Endothelial cell of umbilical vein (primary cell): ENCODE measurements at regions not wholly inside any gene's neighbourhood (a gene's known extent, or its start where the extent isn't known, plus 50 kb on each side); places are given as distances from the start of the nearest gene placed in this dataset.

Experiments
- BruUV-seq: library from RNA; stranded (reverse); fragments of 400-500 nt; replicated peaks from 2 replicates; lab custom pipeline; 2021; lab: Mats Ljungman, UMichigan
- CTCF ChIA-PET: fragments of 300-600, 350-600 bp; sonication (Branson Sonifier 250); formaldehyde crosslinking; loops from one replicate; lab custom pipeline; 2021; ENCODE audit warnings: antibody characterized with exemption, inconsistent platforms; lab: Charles Lee
- POLR2A ChIA-PET: fragments of 300-600, 350-600 bp; sonication (Branson Sonifier 250); formaldehyde crosslinking; loops from one replicate; lab custom pipeline; 2021; ENCODE audit warnings: antibody characterized with exemption, inconsistent platforms; lab: Charles Lee
- DNase-seq: peaks from one replicate; pipeline ENCODE4 v3.0.0-alpha.2; 2011; ENCODE audit warnings: low read depth, low spot score
- FAIRE-seq: peaks from 2 replicates; lab custom pipeline; 2011; peaks lifted over from hg19 to GRCh38; lab: Jason Lieb, UNC
- H2AFZ ChIP-seq: 2 replicates; pipeline ENCODE4 v1.6.0; 2012; ENCODE audit warnings: low read depth, low read length, control low read depth, inconsistent platforms
- H3K27ac ChIP-seq: 2 replicates; pipeline ENCODE4 v1.5.1; 2011; ENCODE audit warnings: low read depth, mild to moderate bottlenecking, control low read depth, low read length, moderate library complexity; ENCODE audit not compliant: insufficient read depth
- H3K27me3 ChIP-seq, 2 experiments: 2 replicates each; pipeline versions ENCODE4 v1.6.0 to v1.6.1; 2011; ENCODE audit warnings: low read length in 2 of 2, mixed read lengths in 1 of 2; ENCODE audit not compliant: control insufficient read depth in 2 of 2, insufficient read depth in 2 of 2
- H3K36me3 ChIP-seq, 2 experiments: 2 replicates in 1 of 2; 3 replicates in 1 of 2; pipeline ENCODE4 v1.5.1; 2011; ENCODE audit warnings: low read length in 2 of 2, mild to moderate bottlenecking in 1 of 2, moderate library complexity in 1 of 2; ENCODE audit not compliant: control insufficient read depth in 2 of 2, insufficient read depth in 2 of 2; ENCODE audit errors: extremely low read depth in 1 of 2
- H3K4me1 ChIP-seq: 3 replicates; pipeline ENCODE4 v1.5.1; 2011; ENCODE audit warnings: mild to moderate bottlenecking, low read length; ENCODE audit not compliant: control insufficient read depth, insufficient read depth; ENCODE audit errors: extremely low read depth
- H3K4me2 ChIP-seq: 2 replicates; pipeline ENCODE4 v1.6.1; 2011; ENCODE audit warnings: low read length, control low read depth, mixed read lengths; ENCODE audit not compliant: insufficient read depth
- H3K4me3 ChIP-seq, 3 experiments: fragments of 200-600 bp in 1 of 3; sonication (generic), shearing (Covaris generic) in 1 of 3; replicated peaks in 1 of 3; 2 replicates each; pipeline ENCODE4 v1.5.1; 2011 to 2016; ENCODE audit warnings: control low read depth in 3 of 3, low read length in 3 of 3, mild to moderate bottlenecking in 2 of 3, inconsistent platforms in 1 of 3, low read depth in 1 of 3, moderate library complexity in 1 of 3; ENCODE audit not compliant: insufficient read depth in 1 of 3
- H3K79me2 ChIP-seq: 2 replicates; pipeline ENCODE4 v1.6.0; 2012; ENCODE audit warnings: low read length, inconsistent platforms; ENCODE audit not compliant: control insufficient read depth, insufficient read depth
- H3K9ac ChIP-seq: replicated peaks from 2 replicates; pipeline ENCODE3; 2011; ENCODE audit warnings: low read length, control low read depth; ENCODE audit not compliant: insufficient read depth; ENCODE audit errors: extremely low read depth
- H3K9me1 ChIP-seq: replicated peaks from 3 replicates; pipeline ENCODE4 v1.6.0; 2011; ENCODE audit warnings: mild to moderate bottlenecking, low read length; ENCODE audit not compliant: control insufficient read depth, insufficient read depth; ENCODE audit errors: extremely low read depth
- H3K9me3 ChIP-seq: replicated peaks from 2 replicates; pipeline ENCODE4 v1.5.1; 2012; ENCODE audit warnings: low read length, inconsistent platforms; ENCODE audit not compliant: control insufficient read depth, insufficient read depth
- H4K20me1 ChIP-seq: replicated peaks from 2 replicates; pipeline ENCODE3; 2011; ENCODE audit warnings: mild to moderate bottlenecking, low read length; ENCODE audit not compliant: control insufficient read depth, insufficient read depth; ENCODE audit errors: extremely low read depth
- CTCF ChIP-seq, 2 donors: IDR thresholded peaks; 1 replicate in 1 of 2; 2 replicates in 1 of 2; pipeline ENCODE4 v1.5.1; 2011; ENCODE audit warnings: low read length in 2 of 2, mild to moderate bottlenecking in 2 of 2, moderate library complexity in 2 of 2, control low read depth in 1 of 2, inconsistent platforms in 1 of 2, low read depth in 1 of 2; ENCODE audit not compliant: insufficient read depth in 1 of 2; ENCODE audit errors: extremely low read depth in 1 of 2
- EZH2 ChIP-seq: IDR thresholded peaks from 2 replicates; pipeline ENCODE4 v1.6.1; 2012; ENCODE audit warnings: borderline replicate concordance, low read depth, mild to moderate bottlenecking, moderate library complexity, low read length, inconsistent platforms; ENCODE audit not compliant: severe bottlenecking
- FOS ChIP-seq: IDR thresholded peaks from 2 replicates; pipeline ENCODE4 v1.6.1; 2011; ENCODE audit warnings: mild to moderate bottlenecking, low read length, moderate library complexity, borderline replicate concordance; ENCODE audit not compliant: insufficient read depth
- GATA2 ChIP-seq: IDR thresholded peaks from 2 replicates; pipeline ENCODE4 v1.7.0; 2011; ENCODE audit warnings: low read depth, mild to moderate bottlenecking, moderate library complexity, mixed read lengths, low read length; ENCODE audit not compliant: insufficient read length, insufficient read depth
- JUN ChIP-seq: IDR thresholded peaks from 2 replicates; pipeline ENCODE4 v1.6.1; 2011; ENCODE audit warnings: borderline replicate concordance, low read depth; ENCODE audit not compliant: insufficient read length, insufficient read depth
- MAX ChIP-seq: IDR thresholded peaks from 2 replicates; pipeline ENCODE4 v1.6.1; 2011; ENCODE audit not compliant: insufficient read depth, insufficient read length
- MYC ChIP-seq: IDR thresholded peaks from one replicate; pipeline ENCODE4 v1.6.1; 2011; ENCODE audit warnings: mild to moderate bottlenecking, low read depth, low read length
- POLR2A ChIP-seq: IDR thresholded peaks from 2 replicates; pipeline ENCODE4 v1.6.1; 2012; ENCODE audit warnings: low read depth, mild to moderate bottlenecking, control low read depth, low read length
- POLR2AphosphoS5 ChIP-seq: IDR thresholded peaks from 2 replicates; pipeline ENCODE4 v1.6.1; 2012; ENCODE audit warnings: low read depth, mild to moderate bottlenecking, control low read depth, low read length, moderate library complexity; ENCODE audit not compliant: insufficient read depth
- dilution Hi-C: fragments of 300-500 bp; cut with MboI; formaldehyde crosslinking; loops from one replicate; pipeline ENCODE4 v1.15.0; 2019; ENCODE audit warnings: low sequenced_read_pairs; ENCODE audit not compliant: extremely low pct_ligation_motif_present
- intact Hi-C: fragments of 100-400 bp; cut with micrococcal nuclease; formaldehyde crosslinking; loops from one replicate; pipeline ENCODE4 v1.10.0; 2022

GRCh38 chr4:23594125-23594524, 295.7 kb downstream of the PPARGC1A start:
- no peak for DNase-seq
- no peak overlapping the region for H3K27ac ChIP-seq
- intact Hi-C loops: no loop called here
- no TSS peak for BruUV-seq
- no peaks in the 10 kb centered on the region for H3K36me3 ChIP-seq
- H4K20me1 ChIP-seq: no peaks in the 10 kb centered on the region
- no peaks in the 10 kb centered on the region for H3K9me3 ChIP-seq
- H3K27me3 ChIP-seq: no peaks in the 10 kb centered on the region
- dilution Hi-C loops: no loop called here
- no peaks in the 10 kb centered on the region for H3K9me1 ChIP-seq
- H3K4me1 ChIP-seq: no peaks in the 10 kb centered on the region
- no peaks in the 10 kb centered on the region for H3K79me2 ChIP-seq
- ChIA-PET POLR2A (no interaction called here), CTCF (no interaction called here)
- H3K4me2 ChIP-seq: no peak overlapping the region
- no peak overlapping the region for H2AFZ ChIP-seq
- no peak for TF ChIP-seq GATA2
- no peak for TF ChIP-seq JUN
- no peak for TF ChIP-seq MYC
- TF ChIP-seq EZH2: no peak
- TF ChIP-seq POLR2A: no peak
- no peak for TF ChIP-seq POLR2AphosphoS5
- TF ChIP-seq FOS: no peak
- no peak for TF ChIP-seq MAX
- no peak for TF ChIP-seq CTCF (IDR thresholded peaks at IDR 0.05; ENCODE audit: extremely low read depth in 1 of 2, insufficient read depth in 1 of 2, low read depth in 1 of 2, low read length in 2 of 2)
- H3K4me3 ChIP-seq: no peak overlapping the region
- FAIRE-seq: no peak
- H3K9ac ChIP-seq: no peak overlapping the region
